ENCODE measurements at regions not wholly inside any gene's neighbourhood (a gene's known extent, or its start where the extent isn't known, plus 50 kb on each side); places are given as distances from the start of the nearest gene placed in this dataset.

DNA sequence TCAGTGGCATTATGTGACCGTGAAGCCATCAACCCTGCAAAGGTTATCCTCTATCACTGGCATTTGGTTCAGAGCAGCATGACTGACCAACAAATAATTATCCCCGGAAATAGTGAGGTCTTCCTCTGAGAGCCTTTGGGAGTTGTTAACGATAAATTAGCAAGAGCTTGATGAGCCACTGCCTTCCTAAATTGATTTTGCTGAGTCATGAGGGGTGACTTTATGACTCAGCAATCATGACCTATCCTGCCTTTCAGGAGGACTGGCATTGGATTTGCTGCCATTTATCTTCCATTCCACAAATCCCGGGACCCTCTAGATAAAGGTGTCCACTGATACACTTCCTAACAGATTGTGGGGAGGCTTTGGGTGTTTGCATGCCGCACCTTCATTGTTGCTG, 80.8 kb upstream of the MTNR1B start:
- H3K4ac ChIP-seq (replicated peaks; ENCODE audit: insufficient read length, low read depth, low read length): no peak overlapping the region
- no peak overlapping the region for H2AK5ac ChIP-seq (ENCODE audit: low read depth, low read length)
- H3K4me3 ChIP-seq (ENCODE audit: extremely low read depth in 1 of 4, insufficient read depth in 2 of 4, low read depth in 3 of 4, low read length in 4 of 4): no peak overlapping the region
- no peak overlapping the region for H2BK15ac ChIP-seq (ENCODE audit: low read length)
- H3K36me3 ChIP-seq (ENCODE audit: control insufficient read depth in 2 of 4, insufficient read depth in 4 of 4, low read length in 3 of 4): no peaks in the 10 kb centered on the region; a peak in 1 of 8 replicates
- H4K5ac ChIP-seq (ENCODE audit: insufficient read length, low read depth, low read length): no peak overlapping the region
- ChIA-PET CTCF (ENCODE audit: partially characterized antibody) (interaction anchor here (1.0 to 6.0 kb wide), 4 partner anchors 50 to 820 kb away, joined by 3 to 36 read pairs (median 4); no protein-coding TSS in a partner anchor), POLR2A (ENCODE audit: partially characterized antibody) (no interaction called here)
- no peak overlapping the region for H2AFZ ChIP-seq (ENCODE audit: low read length)
- no peak overlapping the region for H3K56ac ChIP-seq (replicated peaks; ENCODE audit: insufficient read length, low read depth, low read length)
- no peaks in the 10 kb centered on the region for H3K23me2 ChIP-seq (ENCODE audit: low read depth, low read length)
- H4K91ac ChIP-seq (replicated peaks; ENCODE audit: insufficient read length, low read length): no peak overlapping the region
- DNase-seq (ENCODE audit: low read depth in 1 of 2, low spot score in 2 of 2) (no peak), FAIRE-seq (no peak)
- no peak overlapping the region for H3K18ac ChIP-seq (ENCODE audit: extremely low read depth, low read length)
- H3K9ac ChIP-seq (replicated peaks in 1 of 4; ENCODE audit: extremely low read depth in 1 of 4, low read depth in 3 of 4, low read length in 3 of 4): no peak overlapping the region
- WGBS, 2 experiments (ENCODE audit: extremely low coverage in 1 of 2, insufficient coverage in 1 of 2, insufficient read length in 1 of 2, insufficient replicate concordance in 2 of 2, low coverage in 1 of 2, low lambda C conversion rate in 2 of 2, missing lambda C conversion rate in 1 of 2): 91% methylated on average over 5 of the region's 5 CpGs; no CpG with 5 or more reads in 1 of the 2 experiments
- no peak overlapping the region for H4K8ac ChIP-seq (ENCODE audit: extremely low read depth, insufficient read depth, low read length)
- H2BK20ac ChIP-seq (ENCODE audit: low read length): no peak overlapping the region
- no peak overlapping the region for H3K23ac ChIP-seq (ENCODE audit: insufficient read length)
- no peaks in the 10 kb centered on the region for H3K27me3 ChIP-seq (replicated peaks in 1 of 4; ENCODE audit: control insufficient read depth in 3 of 4, extremely low read depth in 1 of 4, insufficient read depth in 3 of 4, low read length in 3 of 4)
- no peak overlapping the region for H3K27ac ChIP-seq (ENCODE audit: low read depth, low read length)
- TF ChIP-seq MAFK (IDR thresholded peaks at IDR 0.05; ENCODE audit: low read depth, low read length): peak; percentile 97
- TF ChIP-seq BACH1 (IDR thresholded peaks at IDR 0.05; ENCODE audit: low read length): peak; percentile 100
- TF ChIP-seq, protein P1, sequence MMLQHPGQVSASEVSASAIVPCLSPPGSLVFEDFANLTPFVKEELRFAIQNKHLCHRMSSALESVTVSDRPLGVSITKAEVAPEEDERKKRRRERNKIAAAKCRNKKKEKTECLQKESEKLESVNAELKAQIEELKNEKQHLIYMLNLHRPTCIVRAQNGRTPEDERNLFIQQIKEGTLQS (IDR thresholded peaks at IDR 0.05; ENCODE audit: insufficient read depth, low read depth, low read length): no peak
- no peak overlapping the region for H2BK12ac ChIP-seq (ENCODE audit: low read depth, low read length)
- no peaks in the 10 kb centered on the region for H4K20me1 ChIP-seq (replicated peaks in 1 of 2; ENCODE audit: control insufficient read depth in 1 of 2, insufficient read depth in 2 of 2, low read length in 2 of 2)
- no peaks in the 10 kb centered on the region for H3K9me3 ChIP-seq (ENCODE audit: insufficient read depth in 2 of 2, low read depth in 1 of 2, low read length in 1 of 2)
- H2BK120ac ChIP-seq (replicated peaks; ENCODE audit: low read depth, low read length): no peak overlapping the region
- no peak overlapping the region for H3K14ac ChIP-seq (ENCODE audit: insufficient read length)
- H3K4me2 ChIP-seq (ENCODE audit: insufficient read depth in 1 of 2, low read depth in 2 of 2, low read length in 2 of 2): no peak overlapping the region
- no peaks in the 10 kb centered on the region for H3K79me2 ChIP-seq (ENCODE audit: control insufficient read depth in 1 of 2, insufficient read depth in 2 of 2, low read length in 2 of 2)
- H2BK5ac ChIP-seq (ENCODE audit: low read depth, low read length): no peak overlapping the region
- H3K79me1 ChIP-seq (ENCODE audit: low read depth, low read length): no peaks in the 10 kb centered on the region
- no peaks in the 10 kb centered on the region for H3K4me1 ChIP-seq (replicated peaks in 1 of 4; ENCODE audit: control insufficient read depth in 3 of 4, insufficient read depth in 4 of 4, low read length in 3 of 4)
